ENCODE measurements at regions not wholly inside any gene's neighbourhood (a gene's known extent, or its start where the extent isn't known, plus 50 kb on each side); places are given as distances from the start of the nearest gene placed in this dataset.

DNA sequence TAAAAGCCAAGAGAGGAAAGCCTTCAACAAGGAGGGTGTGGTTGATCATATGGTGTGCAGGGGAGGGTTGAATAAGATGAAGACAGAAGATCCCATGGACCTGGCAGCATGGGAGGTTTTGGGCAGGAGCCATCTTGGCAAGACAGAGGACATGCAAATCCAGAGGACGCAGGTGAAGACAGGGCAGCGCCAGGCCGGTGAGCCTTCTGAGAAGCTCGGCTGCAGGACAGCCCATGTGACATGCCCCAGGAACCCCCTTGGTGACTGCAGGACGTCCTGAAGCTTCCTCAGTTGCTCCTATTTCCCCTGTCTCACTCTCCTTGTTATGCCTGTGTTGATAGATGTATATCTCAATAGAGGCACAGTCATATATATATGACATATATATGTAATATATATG is 159.4 kb downstream of the GADD45G start:
- no peak for TF ChIP-seq HOXA7 (CRISPR knock-in tag; IDR thresholded peaks at IDR 0.05; ENCODE audit: borderline replicate concordance)
- no peak for TF ChIP-seq ZNF521 (tag by site-specific recombination; IDR thresholded peaks at IDR 0.05)
- no peak for TF ChIP-seq SP2 (tag by site-specific recombination; IDR thresholded peaks at IDR 0.05)
